ENCODE measurements at regions not wholly inside any gene's neighbourhood (a gene's known extent, or its start where the extent isn't known, plus 50 kb on each side); places are given as distances from the start of the nearest gene placed in this dataset.

DNA sequence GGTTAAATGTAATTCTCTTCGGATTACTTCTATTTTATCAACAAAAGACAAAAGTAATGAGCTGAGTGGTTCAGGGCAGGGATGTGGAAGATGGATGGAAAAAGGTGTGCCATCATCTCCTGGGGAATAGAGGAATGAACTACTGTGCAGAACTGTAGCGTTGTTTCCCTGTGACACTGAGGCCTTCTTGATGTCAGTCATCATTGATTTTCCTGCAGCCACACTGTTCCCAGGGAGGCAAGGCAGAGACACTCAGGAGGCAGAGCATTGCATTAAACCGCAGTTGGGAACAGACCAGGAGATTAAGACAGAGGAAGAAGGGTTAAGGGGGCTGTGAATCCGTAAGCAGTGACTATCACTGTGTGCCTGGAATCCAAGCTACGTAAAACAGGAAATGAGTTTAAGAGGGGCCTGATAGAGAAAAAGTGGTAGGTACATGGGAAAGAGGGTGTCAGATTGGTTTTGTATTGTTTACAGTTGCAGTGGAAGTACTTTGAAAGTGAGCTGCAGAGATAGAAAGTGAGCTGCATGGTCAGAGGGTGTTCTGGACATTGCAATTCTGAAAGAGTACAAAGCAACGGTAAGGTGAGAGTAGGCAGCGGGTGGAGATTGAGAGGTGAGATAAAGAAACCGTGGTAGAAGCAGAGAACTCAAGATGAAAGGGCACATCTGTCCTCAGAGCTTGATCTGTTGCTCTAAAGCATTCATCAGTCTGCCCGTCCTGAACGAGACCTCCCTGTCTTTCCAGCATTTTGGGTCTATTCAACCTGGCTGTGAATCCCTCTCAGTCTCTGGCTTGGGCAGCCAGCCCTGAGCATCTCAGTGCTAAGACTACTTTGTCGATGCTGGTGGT, 793.4 kb upstream of the CELF4 start:
- Mint-ChIP-seq H3K27ac (no peak overlapping the region), H3K9me3 (no peaks in the 10 kb centered on the region), H3K4me1 (peaks cover 4% of the 10 kb centered on the region), H3K36me3 (no peaks in the 10 kb centered on the region), H3K4me3 (no peak overlapping the region), H3K27me3 (ENCODE audit: insufficient read depth, low read depth) (no peaks in the 10 kb centered on the region)
- no peak for TF ChIP-seq EZH2phosphoT487 (IDR thresholded peaks at IDR 0.05)
- TF ChIP-seq, protein P1, sequence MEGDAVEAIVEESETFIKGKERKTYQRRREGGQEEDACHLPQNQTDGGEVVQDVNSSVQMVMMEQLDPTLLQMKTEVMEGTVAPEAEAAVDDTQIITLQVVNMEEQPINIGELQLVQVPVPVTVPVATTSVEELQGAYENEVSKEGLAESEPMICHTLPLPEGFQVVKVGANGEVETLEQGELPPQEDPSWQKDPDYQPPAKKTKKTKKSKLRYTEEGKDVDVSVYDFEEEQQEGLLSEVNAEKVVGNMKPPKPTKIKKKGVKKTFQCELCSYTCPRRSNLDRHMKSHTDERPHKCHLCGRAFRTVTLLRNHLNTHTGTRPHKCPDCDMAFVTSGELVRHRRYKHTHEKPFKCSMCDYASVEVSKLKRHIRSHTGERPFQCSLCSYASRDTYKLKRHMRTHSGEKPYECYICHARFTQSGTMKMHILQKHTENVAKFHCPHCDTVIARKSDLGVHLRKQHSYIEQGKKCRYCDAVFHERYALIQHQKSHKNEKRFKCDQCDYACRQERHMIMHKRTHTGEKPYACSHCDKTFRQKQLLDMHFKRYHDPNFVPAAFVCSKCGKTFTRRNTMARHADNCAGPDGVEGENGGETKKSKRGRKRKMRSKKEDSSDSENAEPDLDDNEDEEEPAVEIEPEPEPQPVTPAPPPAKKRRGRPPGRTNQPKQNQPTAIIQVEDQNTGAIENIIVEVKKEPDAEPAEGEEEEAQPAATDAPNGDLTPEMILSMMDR (IDR thresholded peaks at IDR 0.05): no peak
- no peak for TF ChIP-seq EZH2 (IDR thresholded peaks at IDR 0.05)
- DNase-seq (ENCODE audit: low spot score): no peak
- Histone ChIP-seq H3K9ac (no peak overlapping the region), H2AFZ (replicated peaks) (no peak overlapping the region), H3K4me1 (peaks cover 8% of the 10 kb centered on the region), H4K20me1 (ENCODE audit: low read depth) (no peaks in the 10 kb centered on the region), H3F3A (ENCODE audit: low read depth) (no peaks in the 10 kb centered on the region), H3K79me2 (ENCODE audit: low read depth) (no peaks in the 10 kb centered on the region), H3K4me3 (no peak overlapping the region), H3K27me3 (no peaks in the 10 kb centered on the region), H3K27ac (no peak overlapping the region), H3K36me3 (no peaks in the 10 kb centered on the region), H3K9me3 (ENCODE audit: low read depth) (no peaks in the 10 kb centered on the region), H3K4me2 (no peak overlapping the region)

DNA sequence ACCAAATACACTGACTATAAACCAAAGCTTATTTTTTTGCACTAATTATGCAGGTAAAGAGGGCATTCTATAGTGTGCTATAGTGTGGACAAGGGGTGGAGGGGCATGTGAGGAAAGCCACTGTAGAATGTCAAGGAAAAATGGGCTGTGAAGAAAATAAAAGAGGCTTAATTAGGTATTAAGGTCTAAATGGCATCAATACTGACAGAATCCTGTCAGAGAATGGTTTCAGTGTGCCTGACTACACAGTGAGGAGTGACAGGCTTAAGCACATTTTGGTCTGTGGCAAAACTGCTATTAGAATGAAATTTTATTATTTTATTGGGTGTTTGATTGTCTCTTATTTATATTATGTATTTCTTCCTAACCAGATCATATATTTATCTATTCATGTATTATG, 787.6 kb upstream of the CELF4 start:
- H3K9me3 Mint-ChIP-seq: no peaks in the 10 kb centered on the region
- H3K27me3 Mint-ChIP-seq (ENCODE audit: insufficient read depth, low read depth): no peaks in the 10 kb centered on the region
- no peak overlapping the region for H3K4me3 Mint-ChIP-seq
- Histone ChIP-seq H3F3A (ENCODE audit: low read depth) (no peaks in the 10 kb centered on the region), H4K20me1 (ENCODE audit: low read depth) (no peaks in the 10 kb centered on the region), H2AFZ (replicated peaks) (no peak overlapping the region), H3K4me1 (peaks cover 6% of the 10 kb centered on the region), H3K27me3 (no peaks in the 10 kb centered on the region), H3K4me3 (no peak overlapping the region), H3K27ac (no peak overlapping the region), H3K4me2 (no peak overlapping the region), H3K79me2 (ENCODE audit: low read depth) (no peaks in the 10 kb centered on the region), H3K9ac (no peak overlapping the region), H3K9me3 (ENCODE audit: low read depth) (no peaks in the 10 kb centered on the region), H3K36me3 (no peaks in the 10 kb centered on the region)
- no peak overlapping the region for H3K27ac Mint-ChIP-seq
- DNase-seq (ENCODE audit: low spot score): no peak
- H3K4me1 Mint-ChIP-seq: no peaks in the 10 kb centered on the region
- H3K36me3 Mint-ChIP-seq: no peaks in the 10 kb centered on the region
- TF ChIP-seq, protein P1 (IDR thresholded peaks at IDR 0.05): no peak
- TF ChIP-seq EZH2phosphoT487 (IDR thresholded peaks at IDR 0.05) (no peak), EZH2 (IDR thresholded peaks at IDR 0.05) (no peak)

GRCh38 chr18:38350141-38350540, 784.5 kb upstream of the CELF4 start:
- no peak overlapping the region for H3K9ac ChIP-seq
- H3K36me3 ChIP-seq: no peaks in the 10 kb centered on the region
- no peaks in the 10 kb centered on the region for H4K20me1 ChIP-seq (ENCODE audit: low read depth)
- no peaks in the 10 kb centered on the region for H3K36me3 Mint-ChIP-seq
- H3K27me3 Mint-ChIP-seq (ENCODE audit: insufficient read depth, low read depth): no peaks in the 10 kb centered on the region
- no peaks in the 10 kb centered on the region for H3K27me3 ChIP-seq
- peaks cover 6% of the 10 kb centered on the region for H3K4me1 ChIP-seq
- H3K27ac Mint-ChIP-seq: no peak overlapping the region
- H3K4me2 ChIP-seq: no peak overlapping the region
- H3K27ac ChIP-seq: no peak overlapping the region
- H3K4me3 Mint-ChIP-seq: no peak overlapping the region
- no peaks in the 10 kb centered on the region for H3K4me1 Mint-ChIP-seq
- H3K4me3 ChIP-seq: no peak overlapping the region
- DNase-seq (ENCODE audit: low spot score): no peak
- no peak for TF ChIP-seq EZH2phosphoT487 (IDR thresholded peaks at IDR 0.05)
- no peak for TF ChIP-seq EZH2 (IDR thresholded peaks at IDR 0.05)
- TF ChIP-seq, protein P1 (IDR thresholded peaks at IDR 0.05): no peak
- H2AFZ ChIP-seq (replicated peaks): no peak overlapping the region
- no peaks in the 10 kb centered on the region for H3K9me3 ChIP-seq (ENCODE audit: low read depth)
- H3F3A ChIP-seq (ENCODE audit: low read depth): no peaks in the 10 kb centered on the region
- no peaks in the 10 kb centered on the region for H3K79me2 ChIP-seq (ENCODE audit: low read depth)
- no peaks in the 10 kb centered on the region for H3K9me3 Mint-ChIP-seq
